Esophagus (tissue), 2 donors: ENCODE measurements at regions not wholly inside any gene's neighbourhood (a gene's known extent, or its start where the extent isn't known, plus 50 kb on each side); places are given as distances from the start of the nearest gene placed in this dataset.

Experiments used
- H3K27ac ChIP-seq, 2 donors: one replicate each; pipeline ENCODE4 v1.5.1; 2013; ENCODE audit warnings: low read depth in 2 of 2, mild to moderate bottlenecking in 2 of 2, inconsistent platforms in 1 of 2, low read length in 1 of 2, moderate library complexity in 1 of 2
- H3K27me3 ChIP-seq, 2 donors: one replicate each; pipeline ENCODE4 v1.6.1; 2013; ENCODE audit warnings: low read length in 2 of 2, control low read depth in 1 of 2, mild to moderate bottlenecking in 1 of 2; ENCODE audit not compliant: insufficient read depth in 2 of 2, control insufficient read depth in 1 of 2
- H3K36me3 ChIP-seq, 2 donors: one replicate each; pipeline ENCODE4 v1.6.1; 2013; ENCODE audit warnings: low read length in 1 of 2; ENCODE audit not compliant: control insufficient read depth in 2 of 2, insufficient read depth in 2 of 2
- H3K4me1 ChIP-seq, 2 donors: one replicate each; pipeline ENCODE4 v1.6.1; 2013; ENCODE audit warnings: low read length in 1 of 2; ENCODE audit not compliant: control insufficient read depth in 2 of 2, insufficient read depth in 2 of 2
- H3K4me3 ChIP-seq, 2 donors: one replicate each; pipeline ENCODE4 v1.5.1; 2013; ENCODE audit warnings: low read length in 2 of 2, mild to moderate bottlenecking in 2 of 2, low read depth in 1 of 2, moderate library complexity in 1 of 2
- H3K9me3 ChIP-seq, 2 donors: one replicate each; pipeline ENCODE4 v1.6.1; 2013; ENCODE audit warnings: mild to moderate bottlenecking in 2 of 2, low read depth in 1 of 2, low read length in 1 of 2, moderate library complexity in 1 of 2; ENCODE audit not compliant: control insufficient read depth in 2 of 2, insufficient read depth in 1 of 2
- WGBS, 2 donors: extraction: QIAGEN DNeasy Blood & Tissue Kit; methylation state at CpG; one replicate each; pipeline ENCODE4 v1.1.7; 2013; 5-methylcytosine and 5-hydroxymethylcytosine counted together
- donor health status: healthy with polysubstance abuse.
- donor health status: Bipolar disorder and iron deficiency.

GRCh38 chr6:91317984-91318383, 731.1 kb upstream of the MAP3K7 start:
- Histone ChIP-seq H3K4me3 (no peak overlapping the region), H3K27me3 (no peaks in the 10 kb centered on the region), H3K36me3 (no peaks in the 10 kb centered on the region), H3K9me3 (no peaks in the 10 kb centered on the region), H3K4me1 (no peaks in the 10 kb centered on the region), H3K27ac (no peak overlapping the region)

GRCh38 chr6:91317247-91317835, 730.5 kb upstream of the MAP3K7 start:
- no peaks in the 10 kb centered on the region for H3K4me1 ChIP-seq
- H3K27me3 ChIP-seq = no peaks in the 10 kb centered on the region
- no peaks in the 10 kb centered on the region for H3K9me3 ChIP-seq
- H3K27ac ChIP-seq = no peak overlapping the region
- H3K4me3 ChIP-seq = no peak overlapping the region
- 73 to 75% methylated on average over 2 of the region's 2 CpGs for WGBS, 2 donors
- no peaks in the 10 kb centered on the region for H3K36me3 ChIP-seq

- Histone ChIP-seq H3K27me3 (no peaks in the 10 kb centered on the region), H3K27ac (no peak overlapping the region), H3K9me3 (no peaks in the 10 kb centered on the region), H3K36me3 (no peaks in the 10 kb centered on the region), H3K4me3 (no peak overlapping the region), H3K4me1 (no peaks in the 10 kb centered on the region)
- 85 to 90% methylated on average over 6 of the region's 6 CpGs for WGBS, 2 donors
Measured at GRCh38 chr6:91310178-91310577, 723.3 kb upstream of the MAP3K7 start.

- Histone ChIP-seq H3K27me3 (no peaks in the 10 kb centered on the region), H3K4me1 (no peaks in the 10 kb centered on the region), H3K36me3 (no peaks in the 10 kb centered on the region), H3K9me3 (peaks cover 0 to 4% of the 10 kb centered on the region in 2 donors), H3K27ac (no peak overlapping the region), H3K4me3 (no peak overlapping the region)
- 66 to 68% methylated on average over 2 of the region's 2 CpGs for WGBS, 2 donors
Measured at GRCh38 chr6:91305755-91306154, 718.9 kb upstream of the MAP3K7 start.

- Histone ChIP-seq H3K27ac (no peak overlapping the region), H3K4me1 (no peaks in the 10 kb centered on the region), H3K36me3 (no peaks in the 10 kb centered on the region), H3K4me3 (no peak overlapping the region), H3K9me3 (peaks cover 0 to 4% of the 10 kb centered on the region in 2 donors), H3K27me3 (no peaks in the 10 kb centered on the region)
- 50 to 51% methylated on average over 3 of the region's 3 CpGs for WGBS, 2 donors
Measured at GRCh38 chr6:91304521-91304920, 717.6 kb upstream of the MAP3K7 start.

GRCh38 chr6:91303326-91303725, 716.5 kb upstream of the MAP3K7 start:
- Histone ChIP-seq H3K27ac (no peak overlapping the region), H3K27me3 (no peaks in the 10 kb centered on the region), H3K36me3 (no peaks in the 10 kb centered on the region), H3K4me3 (no peak overlapping the region), H3K4me1 (no peaks in the 10 kb centered on the region), H3K9me3 (peaks cover 0 to 4% of the 10 kb centered on the region in 2 donors)
- WGBS, 2 donors = 96 to 97% methylated on average over 12 of the region's 12 CpGs

GRCh38 chr6:91299544-91300491, 712.9 kb upstream of the MAP3K7 start:
- H3K4me3 ChIP-seq = no peak overlapping the region
- no peaks in the 10 kb centered on the region for H3K4me1 ChIP-seq
- H3K9me3 ChIP-seq = peaks cover 0 to 4% of the 10 kb centered on the region in 2 donors
- no peaks in the 10 kb centered on the region for H3K36me3 ChIP-seq
- no peaks in the 10 kb centered on the region for H3K27me3 ChIP-seq
- 49 to 50% methylated on average over 7 of the region's 7 CpGs for WGBS, 2 donors
- no peak overlapping the region for H3K27ac ChIP-seq

- no peaks in the 10 kb centered on the region for H3K4me1 ChIP-seq
- no peaks in the 10 kb centered on the region for H3K27me3 ChIP-seq
- no peak overlapping the region for H3K4me3 ChIP-seq
- H3K27ac ChIP-seq = no peak overlapping the region
- no peaks in the 10 kb centered on the region for H3K36me3 ChIP-seq
- peaks cover 0 to 4% of the 10 kb centered on the region in 2 donors for H3K9me3 ChIP-seq
- 65 to 73% methylated on average over 4 of the region's 4 CpGs for WGBS, 2 donors
Measured at GRCh38 chr6:91298543-91299145, 711.8 kb upstream of the MAP3K7 start.

GRCh38 chr6:91293395-91293794, 706.5 kb upstream of the MAP3K7 start:
- no peak overlapping the region for H3K27ac ChIP-seq
- no peaks in the 10 kb centered on the region for H3K36me3 ChIP-seq
- no peak overlapping the region for H3K4me3 ChIP-seq
- no peaks in the 10 kb centered on the region for H3K27me3 ChIP-seq
- H3K4me1 ChIP-seq = no peaks in the 10 kb centered on the region
- H3K9me3 ChIP-seq = no peaks in the 10 kb centered on the region
